Keratinocyte (primary cell): ENCODE measurements at regions not wholly inside any gene's neighbourhood (a gene's known extent, or its start where the extent isn't known, plus 50 kb on each side); places are given as distances from the start of the nearest gene placed in this dataset.

ENCODE experiments used
- EZH2 ChIP-seq: IDR thresholded peaks from one replicate; pipeline ENCODE4 v1.6.1; 2012; ENCODE audit warnings: inconsistent platforms, mild to moderate bottlenecking, low read length, moderate library complexity
- TF ChIP-seq, protein P1 (sequence below), 3 experiments: IDR thresholded peaks in 1 of 3; conservative IDR thresholded peaks in 1 of 3; optimal IDR thresholded peaks in 1 of 3; 2 replicates in 2 of 3; 3 replicates in 1 of 3; pipeline versions ENCODE3 to v1.5.1; 2011; ENCODE audit warnings: low read length in 3 of 3, mild to moderate bottlenecking in 3 of 3, moderate library complexity in 2 of 3, control low read depth in 1 of 3, inconsistent platforms in 1 of 3; ENCODE audit not compliant: insufficient read depth in 2 of 3; ENCODE audit errors: extremely low read depth in 1 of 3

DNA sequence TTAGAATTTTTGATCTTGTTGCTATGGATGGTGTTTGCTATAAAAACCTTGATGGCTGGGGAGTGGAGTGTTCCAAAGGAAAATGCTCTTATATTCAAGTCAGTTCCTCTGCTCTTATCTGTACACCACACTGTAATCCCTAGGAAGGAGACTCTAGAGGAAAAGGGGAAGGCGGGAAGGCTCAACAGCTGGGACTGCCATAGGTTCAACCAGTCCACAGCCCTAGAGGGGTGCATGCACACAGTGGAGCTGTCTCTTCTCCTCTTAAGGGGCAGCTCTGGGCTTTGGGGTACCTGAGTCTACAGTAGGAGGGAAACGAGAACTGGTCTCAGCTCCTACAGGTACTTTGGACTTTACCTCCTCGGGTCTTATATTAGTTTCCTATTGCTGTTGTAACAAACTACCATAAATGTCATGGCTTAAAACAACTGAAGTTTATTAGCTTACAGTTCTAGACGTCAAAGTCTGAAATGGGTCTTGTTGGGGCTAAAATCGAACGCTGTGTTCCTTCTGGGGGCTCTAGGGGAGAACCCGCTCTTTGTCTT is 77.2 kb upstream of the ZBED5 start:
- TF ChIP-seq EZH2, result no peak
- TF ChIP-seq, protein P1, sequence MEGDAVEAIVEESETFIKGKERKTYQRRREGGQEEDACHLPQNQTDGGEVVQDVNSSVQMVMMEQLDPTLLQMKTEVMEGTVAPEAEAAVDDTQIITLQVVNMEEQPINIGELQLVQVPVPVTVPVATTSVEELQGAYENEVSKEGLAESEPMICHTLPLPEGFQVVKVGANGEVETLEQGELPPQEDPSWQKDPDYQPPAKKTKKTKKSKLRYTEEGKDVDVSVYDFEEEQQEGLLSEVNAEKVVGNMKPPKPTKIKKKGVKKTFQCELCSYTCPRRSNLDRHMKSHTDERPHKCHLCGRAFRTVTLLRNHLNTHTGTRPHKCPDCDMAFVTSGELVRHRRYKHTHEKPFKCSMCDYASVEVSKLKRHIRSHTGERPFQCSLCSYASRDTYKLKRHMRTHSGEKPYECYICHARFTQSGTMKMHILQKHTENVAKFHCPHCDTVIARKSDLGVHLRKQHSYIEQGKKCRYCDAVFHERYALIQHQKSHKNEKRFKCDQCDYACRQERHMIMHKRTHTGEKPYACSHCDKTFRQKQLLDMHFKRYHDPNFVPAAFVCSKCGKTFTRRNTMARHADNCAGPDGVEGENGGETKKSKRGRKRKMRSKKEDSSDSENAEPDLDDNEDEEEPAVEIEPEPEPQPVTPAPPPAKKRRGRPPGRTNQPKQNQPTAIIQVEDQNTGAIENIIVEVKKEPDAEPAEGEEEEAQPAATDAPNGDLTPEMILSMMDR (optimal IDR thresholded peaks at IDR 0.05 in 1 of 3, IDR thresholded peaks at IDR 0.05 in 1 of 3, conservative IDR thresholded peaks at IDR 0.05 in 1 of 3; ENCODE audit: extremely low read depth in 1 of 3, insufficient read depth in 2 of 3, low read length in 3 of 3), result no peak
